HAP-1 (cell line): ENCODE measurements at regions not wholly inside any gene's neighbourhood (a gene's known extent, or its start where the extent isn't known, plus 50 kb on each side); places are given as distances from the start of the nearest gene placed in this dataset.
"Not testable (repeated sequence)": the region's sequence is repeated elsewhere in the genome, so short reads cannot be mapped to it uniquely, and the experiment has no call there.

Source experiments
- DNase-seq, 2 experiments: peaks; one replicate each; pipeline ENCODE4 v3.0.0-alpha.2; 2016 to 2020; ENCODE audit warnings: low spot score in 2 of 2
- H3K27me3 ChIP-seq: fragments of 250-450 bp; sonication (Bioruptor Pico); 2 replicates; pipeline ENCODE4 v1.5.1; 2020; ENCODE audit warnings: low read depth, mild to moderate bottlenecking, moderate library complexity
- H3K36me3 ChIP-seq: fragments of 250-450 bp; sonication (Bioruptor Pico); replicated peaks from 2 replicates; pipeline ENCODE4 v1.5.1; 2020; ENCODE audit warnings: mild to moderate bottlenecking
- H3K4me1 ChIP-seq: fragments of 250-450 bp; sonication (Bioruptor Pico); 2 replicates; pipeline ENCODE4 v1.5.1; 2020; ENCODE audit warnings: mild to moderate bottlenecking
- H3K4me3 ChIP-seq: fragments of 250-450 bp; sonication (Bioruptor Pico); 2 replicates; pipeline ENCODE4 v1.5.1; 2020; ENCODE audit warnings: mild to moderate bottlenecking, moderate library complexity
- H3K9me3 ChIP-seq: fragments of 250-450 bp; sonication (Bioruptor Pico); 2 replicates; pipeline ENCODE4 v1.5.1; 2020; ENCODE audit warnings: mild to moderate bottlenecking, moderate library complexity
- in situ Hi-C: fragments of 300-500 bp; cut with MboI; formaldehyde crosslinking; loops from 3 replicates; pipeline ENCODE4 v1.14.3; 2020; ENCODE audit warnings: low sequenced_read_pairs, inconsistent platforms, mixed read lengths

GRCh38 chr7:106517508-106517907 lies 143.4 kb downstream of the CCDC71L start:
- H3K36me3 ChIP-seq = no peaks in the 10 kb centered on the region
- no peaks in the 10 kb centered on the region for H3K9me3 ChIP-seq
- H3K4me1 ChIP-seq = no peaks in the 10 kb centered on the region
- DNase-seq = no peak
- no peak overlapping the region for H3K4me3 ChIP-seq
- in situ Hi-C loops = no loop called here
- peaks cover 16% of the 10 kb centered on the region for H3K27me3 ChIP-seq

GRCh38 chr7:106515321-106515720 lies 145.6 kb downstream of the CCDC71L start:
- Histone ChIP-seq H3K4me3 (no peak overlapping the region), H3K9me3 (no peaks in the 10 kb centered on the region), H3K36me3 (no peaks in the 10 kb centered on the region), H3K27me3 (peaks cover 16% of the 10 kb centered on the region), H3K4me1 (no peaks in the 10 kb centered on the region)
- no peak for DNase-seq
- in situ Hi-C loops = no loop called here

- H3K4me3 ChIP-seq = no peak overlapping the region
- no peaks in the 10 kb centered on the region for H3K4me1 ChIP-seq
- no peaks in the 10 kb centered on the region for H3K36me3 ChIP-seq
- no peak for DNase-seq
- no peaks in the 10 kb centered on the region for H3K9me3 ChIP-seq
- peaks cover 16% of the 10 kb centered on the region for H3K27me3 ChIP-seq
- in situ Hi-C loops = no loop called here
Measured at GRCh38 chr7:106514881-106515280, 146.1 kb downstream of the CCDC71L start.

- H3K9me3 ChIP-seq = no peaks in the 10 kb centered on the region
- in situ Hi-C loops = no loop called here
- H3K27me3 ChIP-seq = peaks cover 5% of the 10 kb centered on the region
- H3K36me3 ChIP-seq = no peaks in the 10 kb centered on the region
- no peak overlapping the region for H3K4me3 ChIP-seq
- no peak for DNase-seq
- H3K4me1 ChIP-seq = no peaks in the 10 kb centered on the region
Measured at GRCh38 chr7:106512217-106512616, 148.7 kb downstream of the CCDC71L start.

- H3K9me3 ChIP-seq = no peaks in the 10 kb centered on the region
- DNase-seq = no peak
- no peaks in the 10 kb centered on the region for H3K4me1 ChIP-seq
- no peaks in the 10 kb centered on the region; the same call in 1 of the 2 replicates for H3K27me3 ChIP-seq
- H3K36me3 ChIP-seq = no peaks in the 10 kb centered on the region
- no peak overlapping the region for H3K4me3 ChIP-seq
- in situ Hi-C loops = no loop called here
Measured at GRCh38 chr7:106504645-106505044, 156.3 kb downstream of the CCDC71L start.

GRCh38 chr7:106504207-106504606 lies 156.8 kb downstream of the CCDC71L start:
- in situ Hi-C loops = no loop called here
- no peaks in the 10 kb centered on the region for H3K36me3 ChIP-seq
- no peaks in the 10 kb centered on the region for H3K4me1 ChIP-seq
- no peaks in the 10 kb centered on the region for H3K9me3 ChIP-seq
- no peaks in the 10 kb centered on the region; the same call in 1 of the 2 replicates for H3K27me3 ChIP-seq
- no peak overlapping the region for H3K4me3 ChIP-seq
- no peak for DNase-seq

GRCh38 chr7:106503626-106504025 lies 157.3 kb downstream of the CCDC71L start:
- Histone ChIP-seq H3K27me3 (no peaks in the 10 kb centered on the region; the same call in 1 of the 2 replicates), H3K4me1 (no peaks in the 10 kb centered on the region), H3K9me3 (no peaks in the 10 kb centered on the region), H3K4me3 (no peak overlapping the region), H3K36me3 (no peaks in the 10 kb centered on the region)
- in situ Hi-C loops = no loop called here
- DNase-seq = no peak

GRCh38 chr7:106501605-106502580 lies 159.1 kb downstream of the CCDC71L start:
- no peaks in the 10 kb centered on the region for H3K36me3 ChIP-seq
- in situ Hi-C loops = no loop called here
- H3K27me3 ChIP-seq = no peaks in the 10 kb centered on the region; the same call in 1 of the 2 replicates
- no peaks in the 10 kb centered on the region for H3K4me1 ChIP-seq
- DNase-seq = no peak
- no peaks in the 10 kb centered on the region for H3K9me3 ChIP-seq
- no peak overlapping the region for H3K4me3 ChIP-seq

GRCh38 chr7:106499897-106500296 lies 161.1 kb downstream of the CCDC71L start:
- DNase-seq = no peak
- no peaks in the 10 kb centered on the region; the same call in 1 of the 2 replicates for H3K27me3 ChIP-seq
- no peaks in the 10 kb centered on the region for H3K36me3 ChIP-seq
- no peak overlapping the region for H3K4me3 ChIP-seq
- H3K4me1 ChIP-seq = no peaks in the 10 kb centered on the region
- in situ Hi-C loops = no loop called here
- no peaks in the 10 kb centered on the region for H3K9me3 ChIP-seq

GRCh38 chr7:106498005-106498404 lies 163.0 kb downstream of the CCDC71L start:
- H3K9me3 ChIP-seq, H3K4me1 ChIP-seq, in situ Hi-C loops, H3K27me3 ChIP-seq, H3K4me3 ChIP-seq, H3K36me3 ChIP-seq, DNase-seq: not testable (repeated sequence)

GRCh38 chr7:106493041-106493731 lies 167.8 kb downstream of the CCDC71L start:
- in situ Hi-C loops = no loop called here
- Histone ChIP-seq H3K27me3 (no peaks in the 10 kb centered on the region), H3K36me3 (no peaks in the 10 kb centered on the region), H3K4me3 (no peak overlapping the region), H3K4me1 (no peaks in the 10 kb centered on the region), H3K9me3 (no peaks in the 10 kb centered on the region)
- no peak for DNase-seq

- DNase-seq = no peak
- H3K4me3 ChIP-seq = no peak overlapping the region
- H3K36me3 ChIP-seq = no peaks in the 10 kb centered on the region
- 0 out of 2 replicates have a peak, but pooled peaks cover 2% of the 10 kb centered on the region for H3K27me3 ChIP-seq
- in situ Hi-C loops = no loop called here
- H3K4me1 ChIP-seq = no peaks in the 10 kb centered on the region
- H3K9me3 ChIP-seq = no peaks in the 10 kb centered on the region
Measured at GRCh38 chr7:106488465-106488864, 172.5 kb downstream of the CCDC71L start.

GRCh38 chr7:106487892-106488291 lies 173.1 kb downstream of the CCDC71L start:
- in situ Hi-C loops = no loop called here

GRCh38 chr7:106486331-106486730 lies 174.6 kb downstream of the CCDC71L start:
- Histone ChIP-seq H3K4me1 (no peaks in the 10 kb centered on the region), H3K36me3 (no peaks in the 10 kb centered on the region), H3K27me3 (0 out of 2 replicates have a peak, but pooled peaks cover 3% of the 10 kb centered on the region), H3K4me3 (no peak overlapping the region), H3K9me3 (no peaks in the 10 kb centered on the region)
- in situ Hi-C loops = no loop called here
- no peak for DNase-seq

More at GRCh38 chr7:106487892-106488291, 173.1 kb downstream of the CCDC71L start:
- no peaks in the 10 kb centered on the region for H3K36me3 ChIP-seq
- H3K4me3 ChIP-seq = no peak overlapping the region
- 0 out of 2 replicates have a peak, but pooled peaks cover 3% of the 10 kb centered on the region for H3K27me3 ChIP-seq
- no peak for DNase-seq
- no peaks in the 10 kb centered on the region for H3K4me1 ChIP-seq
- no peaks in the 10 kb centered on the region for H3K9me3 ChIP-seq
